Activated CD8-positive, alpha-beta T cell treated with anti-CD3 and anti-CD28 coated beads, Interleukin-2, amount 10 ng/mL, durations not matched to agents 7 days and 5 days (primary cell): ENCODE measurements at regions not wholly inside any gene's neighbourhood (a gene's known extent, or its start where the extent isn't known, plus 50 kb on each side); places are given as distances from the start of the nearest gene placed in this dataset.
"Not testable (repeated sequence)": the region's sequence is repeated elsewhere in the genome, so short reads cannot be mapped to it uniquely, and the experiment has no call there.

Experiments used
- ATAC-seq: fragments of 150-1000 bp; cut with Tn5 transposase; one replicate; pipeline ENCODE4 v1.10.0; 2021; ENCODE audit warnings: moderate library complexity
- CTCF ChIA-PET: fragments of 350-600 bp; sonication (Branson Sonifier 250); formaldehyde crosslinking; loops from one replicate; lab custom pipeline; 2021; ENCODE audit warnings: antibody characterized with exemption; lab: Charles Lee
- POLR2A ChIA-PET: fragments of 350-600 bp; sonication (Branson Sonifier 250); formaldehyde crosslinking; loops from one replicate; lab custom pipeline; 2021; ENCODE audit warnings: antibody characterized with exemption; lab: Charles Lee
- DNase-seq: peaks from one replicate; pipeline ENCODE4 v3.0.0-alpha.2; 2020
- H3K27ac Mint-ChIP-seq: one replicate; pipeline ENCODE4 v1.8.0; 2021; ENCODE audit warnings: mild to moderate bottlenecking, mixed read lengths
- H3K27me3 Mint-ChIP-seq: one replicate; pipeline ENCODE4 v1.8.0; 2021; ENCODE audit warnings: low read depth, mixed read lengths
- H3K36me3 Mint-ChIP-seq: one replicate; pipeline ENCODE4 v1.8.0; 2021; ENCODE audit warnings: low read depth, mixed read lengths
- H3K4me1 Mint-ChIP-seq: one replicate; pipeline ENCODE4 v1.8.0; 2021; ENCODE audit warnings: low read depth, mixed read lengths
- H3K4me3 Mint-ChIP-seq: one replicate; pipeline ENCODE4 v1.8.0; 2021; ENCODE audit warnings: mild to moderate bottlenecking, mixed read lengths
- H3K9me3 Mint-ChIP-seq: one replicate; pipeline ENCODE4 v1.8.0; 2022; ENCODE audit warnings: mixed read lengths; ENCODE audit not compliant: insufficient read depth

GRCh38 chr1:120655394-120655793, 68.4 kb upstream of the NBPF26 start:
- H3K36me3 Mint-ChIP-seq, CTCF ChIA-PET, POLR2A ChIA-PET, H3K4me1 Mint-ChIP-seq, ATAC-seq, H3K27ac Mint-ChIP-seq, DNase-seq, H3K9me3 Mint-ChIP-seq, H3K4me3 Mint-ChIP-seq, H3K27me3 Mint-ChIP-seq: not testable (repeated sequence)

- H3K27ac Mint-ChIP-seq, H3K9me3 Mint-ChIP-seq, H3K4me3 Mint-ChIP-seq, ATAC-seq, DNase-seq, H3K36me3 Mint-ChIP-seq, H3K4me1 Mint-ChIP-seq, H3K27me3 Mint-ChIP-seq, POLR2A ChIA-PET, CTCF ChIA-PET: not testable (repeated sequence)
These were observed 67.6 kb upstream of the NBPF26 start for GRCh38 chr1:120656116-120656515.

- ATAC-seq, H3K27ac Mint-ChIP-seq, CTCF ChIA-PET, POLR2A ChIA-PET, DNase-seq, H3K4me1 Mint-ChIP-seq, H3K36me3 Mint-ChIP-seq, H3K9me3 Mint-ChIP-seq, H3K4me3 Mint-ChIP-seq, H3K27me3 Mint-ChIP-seq: not testable (repeated sequence)
These were observed 65.9 kb upstream of the NBPF26 start for GRCh38 chr1:120657804-120658203.

- POLR2A ChIA-PET, ATAC-seq: not testable (repeated sequence)
These were observed 65.1 kb upstream of the NBPF26 start for GRCh38 chr1:120658622-120659021.

GRCh38 chr1:120659133-120659532, 64.6 kb upstream of the NBPF26 start:
- H3K4me3 Mint-ChIP-seq, H3K9me3 Mint-ChIP-seq, H3K36me3 Mint-ChIP-seq, DNase-seq, POLR2A ChIA-PET, H3K4me1 Mint-ChIP-seq, CTCF ChIA-PET, H3K27me3 Mint-ChIP-seq, ATAC-seq, H3K27ac Mint-ChIP-seq: not testable (repeated sequence)

More at GRCh38 chr1:120658622-120659021, 65.1 kb upstream of the NBPF26 start:
- DNase-seq, H3K9me3 Mint-ChIP-seq, H3K27ac Mint-ChIP-seq, H3K36me3 Mint-ChIP-seq, H3K4me3 Mint-ChIP-seq, H3K4me1 Mint-ChIP-seq, H3K27me3 Mint-ChIP-seq, CTCF ChIA-PET: not testable (repeated sequence)

GRCh38 chr1:120664376-120665249, 59.1 kb upstream of the NBPF26 start:
- H3K9me3 Mint-ChIP-seq, POLR2A ChIA-PET, ATAC-seq, H3K36me3 Mint-ChIP-seq, CTCF ChIA-PET, H3K27me3 Mint-ChIP-seq, DNase-seq, H3K27ac Mint-ChIP-seq, H3K4me1 Mint-ChIP-seq: not testable (repeated sequence)
- peak overlapping the region; percentile 71 for H3K4me3 Mint-ChIP-seq

GRCh38 chr1:120665250-120665577, 58.5 kb upstream of the NBPF26 start:
- peak overlapping the region; percentile 71 for H3K4me3 Mint-ChIP-seq
- H3K9me3 Mint-ChIP-seq, H3K4me1 Mint-ChIP-seq, CTCF ChIA-PET, H3K36me3 Mint-ChIP-seq, H3K27ac Mint-ChIP-seq, POLR2A ChIA-PET, H3K27me3 Mint-ChIP-seq: not testable (repeated sequence)
- ATAC-seq = peak; percentile 99
- DNase-seq = peak; percentile 21

GRCh38 chr1:120668187-120668586, 55.6 kb upstream of the NBPF26 start:
- H3K27me3 Mint-ChIP-seq, CTCF ChIA-PET, H3K9me3 Mint-ChIP-seq, H3K4me3 Mint-ChIP-seq, ATAC-seq, H3K36me3 Mint-ChIP-seq, H3K27ac Mint-ChIP-seq, H3K4me1 Mint-ChIP-seq, POLR2A ChIA-PET, DNase-seq: not testable (repeated sequence)
